ENCODE measurements at regions not wholly inside any gene's neighbourhood (a gene's known extent, or its start where the extent isn't known, plus 50 kb on each side); places are given as distances from the start of the nearest gene placed in this dataset.
"Not testable (repeated sequence)": the region's sequence is repeated elsewhere in the genome, so short reads cannot be mapped to it uniquely, and the experiment has no call there.

DNA sequence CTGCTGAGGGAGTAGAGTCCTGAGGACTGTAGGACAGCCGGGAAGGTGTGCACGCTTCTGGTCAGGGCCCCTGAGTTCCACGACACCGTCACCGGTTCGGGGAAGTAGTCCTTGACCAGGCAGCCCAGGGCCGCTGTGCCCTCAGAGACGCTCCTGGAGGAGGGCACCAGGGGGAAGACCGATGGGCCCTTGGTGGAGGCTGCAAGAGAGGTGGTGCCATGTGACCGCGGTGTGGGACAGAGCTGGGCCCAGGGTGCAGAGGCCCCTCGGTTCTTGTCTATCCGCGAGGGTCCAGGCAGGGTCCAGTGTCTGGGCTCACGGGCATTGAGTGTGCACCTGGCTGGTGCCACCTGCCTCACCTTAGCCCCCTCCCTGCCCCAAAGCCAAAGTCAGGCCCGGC is 143.3 kb downstream of the TMEM121 start:
- not testable (repeated sequence) for TF ChIP-seq ARNTL (CRISPR knock-in tag; IDR thresholded peaks at IDR 0.05; ENCODE audit: borderline replicate concordance, low read depth); CSDC2 (CRISPR knock-in tag; IDR thresholded peaks at IDR 0.05); OSR1 (CRISPR knock-in tag; IDR thresholded peaks at IDR 0.05); ISL1 (CRISPR knock-in tag; IDR thresholded peaks at IDR 0.05); RARB (CRISPR knock-in tag; IDR thresholded peaks at IDR 0.05); SNAI2 (CRISPR knock-in tag; IDR thresholded peaks at IDR 0.05); ZFP3 (CRISPR knock-in tag; IDR thresholded peaks at IDR 0.05); TOX (CRISPR knock-in tag; IDR thresholded peaks at IDR 0.05; ENCODE audit: borderline replicate concordance); BACH2 (CRISPR knock-in tag; IDR thresholded peaks at IDR 0.05; ENCODE audit: borderline replicate concordance)
- TF ChIP-seq, protein P1, sequence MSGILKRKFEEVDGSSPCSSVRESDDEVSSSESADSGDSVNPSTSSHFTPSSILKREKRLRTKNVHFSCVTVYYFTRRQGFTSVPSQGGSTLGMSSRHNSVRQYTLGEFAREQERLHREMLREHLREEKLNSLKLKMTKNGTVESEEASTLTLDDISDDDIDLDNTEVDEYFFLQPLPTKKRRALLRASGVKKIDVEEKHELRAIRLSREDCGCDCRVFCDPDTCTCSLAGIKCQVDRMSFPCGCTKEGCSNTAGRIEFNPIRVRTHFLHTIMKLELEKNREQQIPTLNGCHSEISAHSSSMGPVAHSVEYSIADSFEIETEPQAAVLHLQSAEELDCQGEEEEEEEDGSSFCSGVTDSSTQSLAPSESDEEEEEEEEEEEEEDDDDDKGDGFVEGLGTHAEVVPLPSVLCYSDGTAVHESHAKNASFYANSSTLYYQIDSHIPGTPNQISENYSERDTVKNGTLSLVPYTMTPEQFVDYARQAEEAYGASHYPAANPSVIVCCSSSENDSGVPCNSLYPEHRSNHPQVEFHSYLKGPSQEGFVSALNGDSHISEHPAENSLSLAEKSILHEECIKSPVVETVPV (CRISPR knock-in tag; IDR thresholded peaks at IDR 0.05) = not testable (repeated sequence)
- TF ChIP-seq, protein P2, sequence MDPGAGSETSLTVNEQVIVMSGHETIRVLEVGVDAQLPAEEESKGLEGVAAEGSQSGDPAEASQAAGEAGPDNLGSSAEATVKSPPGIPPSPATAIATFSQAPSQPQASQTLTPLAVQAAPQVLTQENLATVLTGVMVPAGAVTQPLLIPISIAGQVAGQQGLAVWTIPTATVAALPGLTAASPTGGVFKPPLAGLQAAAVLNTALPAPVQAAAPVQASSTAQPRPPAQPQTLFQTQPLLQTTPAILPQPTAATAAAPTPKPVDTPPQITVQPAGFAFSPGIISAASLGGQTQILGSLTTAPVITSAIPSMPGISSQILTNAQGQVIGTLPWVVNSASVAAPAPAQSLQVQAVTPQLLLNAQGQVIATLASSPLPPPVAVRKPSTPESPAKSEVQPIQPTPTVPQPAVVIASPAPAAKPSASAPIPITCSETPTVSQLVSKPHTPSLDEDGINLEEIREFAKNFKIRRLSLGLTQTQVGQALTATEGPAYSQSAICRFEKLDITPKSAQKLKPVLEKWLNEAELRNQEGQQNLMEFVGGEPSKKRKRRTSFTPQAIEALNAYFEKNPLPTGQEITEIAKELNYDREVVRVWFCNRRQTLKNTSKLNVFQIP (CRISPR knock-in tag; IDR thresholded peaks at IDR 0.05; ENCODE audit: borderline replicate concordance, low read depth) = not testable (repeated sequence)
- TF ChIP-seq, protein P3, sequence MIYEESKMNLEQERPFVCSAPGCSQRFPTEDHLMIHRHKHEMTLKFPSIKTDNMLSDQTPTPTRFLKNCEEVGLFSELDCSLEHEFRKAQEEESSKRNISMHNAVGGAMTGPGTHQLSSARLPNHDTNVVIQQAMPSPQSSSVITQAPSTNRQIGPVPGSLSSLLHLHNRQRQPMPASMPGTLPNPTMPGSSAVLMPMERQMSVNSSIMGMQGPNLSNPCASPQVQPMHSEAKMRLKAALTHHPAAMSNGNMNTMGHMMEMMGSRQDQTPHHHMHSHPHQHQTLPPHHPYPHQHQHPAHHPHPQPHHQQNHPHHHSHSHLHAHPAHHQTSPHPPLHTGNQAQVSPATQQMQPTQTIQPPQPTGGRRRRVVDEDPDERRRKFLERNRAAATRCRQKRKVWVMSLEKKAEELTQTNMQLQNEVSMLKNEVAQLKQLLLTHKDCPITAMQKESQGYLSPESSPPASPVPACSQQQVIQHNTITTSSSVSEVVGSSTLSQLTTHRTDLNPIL (CRISPR knock-in tag; IDR thresholded peaks at IDR 0.05; ENCODE audit: low read depth) = not testable (repeated sequence)
